ENCODE measurements at regions not wholly inside any gene's neighbourhood (a gene's known extent, or its start where the extent isn't known, plus 50 kb on each side); places are given as distances from the start of the nearest gene placed in this dataset.

- TF ChIP-seq ZNF384 (IDR thresholded peaks at IDR 0.05; ENCODE audit: borderline replicate concordance, low read depth, low read length) (no peak), USF2 (IDR thresholded peaks at IDR 0.05; ENCODE audit: borderline replicate concordance, low read depth, low read length) (no peak), RELA (IDR thresholded peaks at IDR 0.05; ENCODE audit: borderline replicate concordance, partially characterized antibody) (no peak), BCLAF1 (IDR thresholded peaks at IDR 0.05) (no peak), SRF (IDR thresholded peaks at IDR 0.05; ENCODE audit: low read depth in 2 of 2, low read length in 2 of 2) (no peak), CTCF (IDR thresholded peaks at IDR 0.05 in 2 of 3, conservative IDR thresholded peaks at IDR 0.05 in 1 of 3; ENCODE audit: control insufficient read depth in 2 of 3, extremely low read depth in 1 of 3, insufficient read depth in 1 of 3, low read depth in 3 of 3, low read length in 3 of 3) (no peak), SUZ12 (IDR thresholded peaks at IDR 0.05; ENCODE audit: unreplicated experiment) (no peak), EZH2 (IDR thresholded peaks at IDR 0.05; ENCODE audit: borderline replicate concordance, control insufficient read depth, low read depth, low read length) (no peak)
Observed at GRCh38 chr1:55536545-55536865, 321.3 kb upstream of the USP24 start.
